SU-DHL-6 (cell line): ENCODE measurements at regions not wholly inside any gene's neighbourhood (a gene's known extent, or its start where the extent isn't known, plus 50 kb on each side); places are given as distances from the start of the nearest gene placed in this dataset.

Experiments used
- H2AFZ ChIP-seq: fragments of 200-600 bp; sonication (generic); 2 replicates; pipeline ENCODE4 v1.6.1; 2014; ENCODE audit warnings: low read depth, mild to moderate bottlenecking, moderate library complexity, mixed read lengths, antibody characterized with exemption, low read length; ENCODE audit not compliant: severe bottlenecking
- H3F3A ChIP-seq: fragments of 200-600 bp; shearing (Covaris generic); 2 replicates; pipeline ENCODE4 v1.6.0; 2016; ENCODE audit warnings: antibody characterized with exemption, mild to moderate bottlenecking; ENCODE audit not compliant: insufficient read depth
- H3K27ac ChIP-seq: fragments of 200-600 bp; sonication (generic); 2 replicates; pipeline ENCODE4 v1.5.1; 2016; ENCODE audit warnings: low read depth, mild to moderate bottlenecking, low read length, moderate library complexity, mixed read lengths
- H3K27me3 ChIP-seq: fragments of 200-600 bp; sonication (generic), shearing (Covaris generic); 2 replicates; pipeline ENCODE4 v1.6.0; 2014; ENCODE audit warnings: mild to moderate bottlenecking, low read length
- H3K36me3 ChIP-seq: fragments of 200-600 bp; sonication (generic); 2 replicates; pipeline ENCODE4 v1.6.1; 2014; ENCODE audit warnings: mild to moderate bottlenecking, low read length, mixed read lengths
- H3K4me2 ChIP-seq: fragments of 300-600, 200-600 bp; shearing (Covaris generic), sonication (generic); 2 replicates; pipeline ENCODE4 v1.6.0; 2014; ENCODE audit warnings: low read length, low read depth, mild to moderate bottlenecking; ENCODE audit not compliant: poor library complexity, severe bottlenecking
- H3K4me3 ChIP-seq: fragments of 200-600 bp; sonication (generic); 2 replicates; pipeline ENCODE4 v1.5.1; 2014; ENCODE audit warnings: antibody characterized with exemption, low read length, mild to moderate bottlenecking, mixed read lengths; ENCODE audit not compliant: insufficient read depth, poor library complexity, severe bottlenecking
- H3K79me2 ChIP-seq: fragments of 200-600 bp; sonication (generic); 2 replicates; pipeline ENCODE4 v1.6.1; 2014; ENCODE audit warnings: mild to moderate bottlenecking, low read length, moderate library complexity; ENCODE audit not compliant: insufficient read depth
- H3K9ac ChIP-seq: fragments of 200-600 bp; sonication (generic); 2 replicates; pipeline ENCODE4 v1.7.0; 2014; ENCODE audit warnings: mild to moderate bottlenecking, low read length
- H3K9me2 ChIP-seq: fragments of 200-600 bp; sonication (generic); replicated peaks from 2 replicates; pipeline ENCODE4 v1.6.1; 2014; ENCODE audit warnings: low read length; ENCODE audit not compliant: insufficient read depth
- H3K9me3 ChIP-seq: fragments of 200-600 bp; sonication (generic); 2 replicates; pipeline ENCODE4 v1.6.1; 2014; ENCODE audit warnings: low read length, mixed read lengths; ENCODE audit not compliant: insufficient read depth
- H4K20me1 ChIP-seq: fragments of 200-600 bp; sonication (generic); 2 replicates; pipeline ENCODE4 v1.6.1; 2014; ENCODE audit warnings: low read depth, mild to moderate bottlenecking, antibody characterized with exemption, low read length, moderate library complexity, mixed read lengths
- CTCF ChIP-seq: fragments of 200-600 bp; sonication (generic); IDR thresholded peaks from one replicate; pipeline ENCODE4 v1.5.1; 2017; ENCODE audit warnings: antibody characterized with exemption, mild to moderate bottlenecking, low read length, moderate library complexity; ENCODE audit not compliant: insufficient read depth, poor library complexity, severe bottlenecking
- EZH2phosphoT487 ChIP-seq: fragments of 200-600 bp; sonication (generic), shearing (Covaris generic); conservative IDR thresholded peaks from 2 replicates; pipeline ENCODE4 v1.6.1; 2018; ENCODE audit warnings: mild to moderate bottlenecking, antibody characterized with exemption, low read length, moderate library complexity, mixed read lengths

- H2AFZ ChIP-seq: no peak overlapping the region
- TF ChIP-seq CTCF (no peak), EZH2phosphoT487 (no peak)
- H3K9me3 ChIP-seq: no peaks in the 10 kb centered on the region
- H3K4me3 ChIP-seq: no peak overlapping the region
- no peaks in the 10 kb centered on the region for H3F3A ChIP-seq
- no peaks in the 10 kb centered on the region for H3K79me2 ChIP-seq
- no peaks in the 10 kb centered on the region for H3K27me3 ChIP-seq
- no peaks in the 10 kb centered on the region for H4K20me1 ChIP-seq
- no peak overlapping the region for H3K27ac ChIP-seq
- no peak overlapping the region for H3K9ac ChIP-seq
- no peaks in the 10 kb centered on the region for H3K36me3 ChIP-seq
- no peaks in the 10 kb centered on the region for H3K9me2 ChIP-seq
- H3K4me2 ChIP-seq: no peak overlapping the region
Measured at GRCh38 chr15:60213377-60214000, 184.3 kb downstream of the ANXA2 start.

- Histone ChIP-seq H3K27ac (no peak overlapping the region), H2AFZ (no peak overlapping the region), H3F3A (no peaks in the 10 kb centered on the region), H3K79me2 (no peaks in the 10 kb centered on the region), H3K9ac (no peak overlapping the region), H3K36me3 (no peaks in the 10 kb centered on the region), H3K9me2 (no peaks in the 10 kb centered on the region), H3K4me3 (no peak overlapping the region), H3K27me3 (no peaks in the 10 kb centered on the region), H3K9me3 (no peaks in the 10 kb centered on the region), H4K20me1 (no peaks in the 10 kb centered on the region), H3K4me2 (no peak overlapping the region)
- no peak for TF ChIP-seq EZH2phosphoT487
- no peak for TF ChIP-seq CTCF
Measured at GRCh38 chr15:60214201-60214600, 183.6 kb downstream of the ANXA2 start.

GRCh38 chr15:60215225-60215963, 182.4 kb downstream of the ANXA2 start:
- H2AFZ ChIP-seq: no peak overlapping the region
- H3K79me2 ChIP-seq: no peaks in the 10 kb centered on the region
- no peaks in the 10 kb centered on the region for H3F3A ChIP-seq
- no peaks in the 10 kb centered on the region for H3K36me3 ChIP-seq
- H3K4me3 ChIP-seq: no peak overlapping the region
- no peaks in the 10 kb centered on the region for H3K9me2 ChIP-seq
- H3K9me3 ChIP-seq: no peaks in the 10 kb centered on the region
- no peak overlapping the region for H3K9ac ChIP-seq
- no peaks in the 10 kb centered on the region for H4K20me1 ChIP-seq
- H3K4me2 ChIP-seq: no peak overlapping the region
- TF ChIP-seq CTCF (no peak), EZH2phosphoT487 (no peak)
- H3K27me3 ChIP-seq: no peaks in the 10 kb centered on the region
- H3K27ac ChIP-seq: no peak overlapping the region
